HuH-7.5 (cell line): ENCODE measurements at regions not wholly inside any gene's neighbourhood (a gene's known extent, or its start where the extent isn't known, plus 50 kb on each side); places are given as distances from the start of the nearest gene placed in this dataset.
"Not testable (repeated sequence)": the region's sequence is repeated elsewhere in the genome, so short reads cannot be mapped to it uniquely, and the experiment has no call there.

ENCODE experiments used
- DNase-seq: peaks from one replicate; pipeline ENCODE4 v3.0.0; 2011; ENCODE audit warnings: low spot score

- not testable (repeated sequence) for DNase-seq
Measured at GRCh38 chr14:83298016-83298415, 1764.4 kb upstream of the SEL1L start.

DNA sequence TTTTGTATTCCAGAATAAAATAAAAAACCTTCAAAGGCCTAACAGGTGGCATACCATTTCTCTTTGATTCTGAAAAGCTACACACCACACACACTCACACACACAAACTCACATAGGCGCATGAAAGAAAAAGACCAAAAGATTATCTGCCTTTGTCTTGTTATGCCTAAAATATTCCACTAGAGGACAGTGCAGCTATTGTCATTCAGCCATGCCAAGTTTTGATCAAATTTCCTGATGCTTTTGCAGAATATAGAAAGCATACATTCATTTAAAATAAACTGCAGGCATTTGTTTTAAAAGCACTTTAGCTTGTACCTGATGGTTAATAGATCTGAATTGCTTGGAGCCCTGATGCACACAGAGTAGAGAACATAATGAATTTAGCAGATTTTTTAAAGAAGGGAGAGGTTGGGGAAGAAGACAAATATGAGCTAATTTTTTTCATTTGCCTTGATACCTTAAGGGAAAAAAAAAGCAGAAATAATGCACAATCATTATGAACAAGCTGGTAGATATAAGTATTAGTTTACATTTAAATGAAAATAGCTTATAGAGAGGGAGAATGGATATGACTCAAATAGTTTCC, 1766.9 kb upstream of the SEL1L start:
- DNase-seq: no peak

- no peak for DNase-seq
Measured at GRCh38 chr14:83301791-83302190, 1768.1 kb upstream of the SEL1L start.

- no peak for DNase-seq
Measured at GRCh38 chr14:83309211-83309610, 1775.6 kb upstream of the SEL1L start.

GRCh38 chr14:83309833-83310232, 1776.2 kb upstream of the SEL1L start:
- no peak for DNase-seq

DNA sequence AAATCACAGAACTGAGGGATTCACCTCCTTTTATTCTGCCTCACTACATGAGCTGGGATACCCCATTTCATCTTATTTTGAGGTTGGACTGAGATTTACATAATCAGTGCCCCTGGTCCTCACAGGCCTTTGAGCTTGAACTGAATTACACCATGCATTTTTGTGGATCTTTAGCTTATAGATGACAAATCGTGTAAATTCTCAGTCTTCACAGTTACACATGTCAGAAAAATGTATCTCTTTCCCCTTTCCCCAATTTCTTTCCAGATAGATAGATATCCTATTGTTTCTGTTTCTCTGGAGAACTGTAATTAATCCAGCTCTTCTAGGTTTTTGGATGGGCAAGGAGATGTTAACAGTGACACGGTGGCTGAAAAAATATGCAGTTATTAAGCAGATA, 1778.9 kb upstream of the SEL1L start:
- no peak for DNase-seq

GRCh38 chr14:83314764-83315163, 1781.1 kb upstream of the SEL1L start:
- no peak for DNase-seq

- DNase-seq: no peak
Measured at GRCh38 chr14:83316356-83316755, 1782.7 kb upstream of the SEL1L start.

DNA sequence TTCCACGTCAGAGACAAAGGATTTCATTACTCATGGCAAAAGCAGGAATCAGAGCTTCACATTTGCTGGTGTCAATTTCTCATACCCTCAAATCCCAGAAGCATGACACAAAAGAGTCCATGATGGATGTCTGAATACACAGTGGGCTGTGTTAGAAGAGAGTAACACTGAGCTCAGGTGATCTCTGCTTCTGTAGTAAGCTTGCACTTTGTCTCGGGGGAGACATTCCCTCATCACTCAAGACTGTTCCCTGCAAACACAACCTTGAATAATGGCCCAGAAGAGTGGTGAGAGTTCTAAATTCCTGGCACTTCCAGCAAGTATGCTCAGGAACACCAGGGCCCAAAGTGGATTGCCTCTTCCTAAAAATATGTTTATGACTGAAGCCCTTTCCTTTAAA, 1787.2 kb upstream of the SEL1L start:
- no peak for DNase-seq

- no peak for DNase-seq
Measured at GRCh38 chr14:83331513-83331912, 1797.9 kb upstream of the SEL1L start.

- DNase-seq: no peak
Measured at GRCh38 chr14:83342590-83342989, 1808.9 kb upstream of the SEL1L start.

DNA sequence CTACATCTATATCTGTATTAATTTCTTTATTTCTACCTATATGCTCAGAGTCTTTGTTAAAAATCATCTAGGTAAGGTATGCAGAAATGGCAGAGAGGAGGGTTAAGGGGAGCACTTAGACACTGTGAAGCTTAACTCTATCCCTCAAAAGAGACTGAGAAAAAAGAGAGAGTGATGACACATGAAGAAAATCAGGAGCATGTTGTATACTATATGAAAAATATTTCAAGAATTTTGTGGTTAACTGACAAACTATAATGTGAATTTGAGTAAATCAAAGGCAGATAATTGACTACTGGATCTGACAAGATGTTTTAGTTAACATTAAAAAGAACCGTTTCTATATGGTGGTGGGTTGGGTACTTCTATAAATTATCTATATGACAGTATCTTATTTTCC, 1814.2 kb upstream of the SEL1L start:
- DNase-seq: no peak

DNA sequence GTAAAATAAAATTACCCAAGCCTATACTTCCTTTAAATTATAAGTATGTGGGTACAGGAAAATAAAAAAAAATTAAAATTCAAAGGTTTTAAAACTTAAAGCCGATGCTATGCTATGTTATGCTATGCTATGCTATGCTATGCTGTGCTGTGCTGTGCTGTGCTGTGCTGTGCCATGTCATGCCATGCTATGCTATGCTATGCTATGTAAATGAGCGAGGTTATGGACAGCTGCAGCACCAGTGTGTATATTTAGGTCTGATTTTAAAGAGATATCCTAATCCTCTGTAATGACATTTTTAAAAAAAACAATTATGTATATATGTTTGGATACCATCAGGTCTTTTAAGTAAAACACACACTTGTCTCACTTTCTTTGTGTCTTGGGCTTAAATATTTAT, 1822.0 kb upstream of the SEL1L start:
- DNase-seq: no peak

DNA sequence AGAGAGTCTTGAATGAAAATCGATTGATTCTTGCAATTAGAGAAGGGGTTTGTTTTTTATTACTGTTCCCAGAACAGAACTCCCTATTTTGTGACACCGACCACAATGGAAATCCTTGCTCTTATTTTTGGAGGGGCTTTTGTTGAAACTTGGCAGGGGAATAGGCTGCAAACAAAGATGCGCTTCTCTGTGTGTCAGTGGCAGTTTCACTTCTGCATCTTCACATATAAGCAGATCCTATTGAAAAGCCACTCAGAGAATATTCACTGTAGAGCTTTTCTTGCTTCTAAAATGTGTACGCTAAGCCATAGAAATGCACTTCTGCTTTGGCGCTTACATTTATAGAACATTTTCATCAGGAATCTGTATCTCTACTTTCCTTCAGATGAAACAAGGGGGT, 1822.4 kb upstream of the SEL1L start:
- DNase-seq: no peak

DNA sequence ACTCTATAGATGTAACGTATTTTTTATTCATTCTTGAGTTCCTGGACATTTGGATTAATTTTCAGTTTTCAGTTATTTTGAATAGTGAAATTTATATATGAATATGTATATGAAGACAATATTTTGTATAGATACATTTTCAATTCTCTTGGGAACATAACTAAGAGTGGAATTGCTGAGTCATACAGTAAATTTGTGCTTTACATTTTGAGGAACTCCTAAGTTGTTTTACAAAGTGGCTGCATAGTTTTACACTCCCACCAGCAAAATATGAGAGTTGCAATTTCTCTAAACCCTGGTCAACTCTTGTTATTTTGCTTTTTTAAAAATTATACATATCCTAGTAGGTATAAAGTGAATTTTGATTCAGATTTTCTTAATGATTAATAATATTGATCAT, 1838.6 kb upstream of the SEL1L start:
- DNase-seq: no peak

- DNase-seq: no peak
Measured at GRCh38 chr14:83379436-83379835, 1845.8 kb upstream of the SEL1L start.

GRCh38 chr14:83384253-83384652, 1850.6 kb upstream of the SEL1L start:
- no peak for DNase-seq

GRCh38 chr14:83395321-83395720, 1861.7 kb upstream of the SEL1L start:
- DNase-seq: no peak

- no peak for DNase-seq
Measured at GRCh38 chr14:83416476-83416875, 1882.8 kb upstream of the SEL1L start.

DNA sequence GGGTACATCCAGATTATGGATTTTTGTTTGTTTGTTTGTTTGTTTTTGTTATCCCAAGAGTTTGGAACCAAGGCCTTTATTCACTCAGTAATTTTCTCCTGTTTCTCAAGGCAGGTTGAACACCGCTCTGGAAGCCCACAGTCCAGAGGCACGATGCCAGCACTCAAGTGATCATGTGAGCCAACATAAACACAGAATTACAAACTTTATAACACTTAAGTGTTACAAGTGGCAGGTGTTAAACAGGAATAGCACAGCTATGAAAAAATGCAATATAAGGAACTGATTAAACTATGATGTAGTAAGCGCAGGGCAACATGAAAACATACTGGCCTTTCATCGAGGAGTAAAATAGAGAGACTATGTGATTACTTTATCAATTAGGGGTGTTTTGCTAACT, 1885.8 kb upstream of the SEL1L start:
- DNase-seq: no peak

GRCh38 chr14:83421711-83422110, 1888.1 kb upstream of the SEL1L start:
- no peak for DNase-seq

- DNase-seq: no peak
Measured at GRCh38 chr14:83425138-83425537, 1891.5 kb upstream of the SEL1L start.

DNA sequence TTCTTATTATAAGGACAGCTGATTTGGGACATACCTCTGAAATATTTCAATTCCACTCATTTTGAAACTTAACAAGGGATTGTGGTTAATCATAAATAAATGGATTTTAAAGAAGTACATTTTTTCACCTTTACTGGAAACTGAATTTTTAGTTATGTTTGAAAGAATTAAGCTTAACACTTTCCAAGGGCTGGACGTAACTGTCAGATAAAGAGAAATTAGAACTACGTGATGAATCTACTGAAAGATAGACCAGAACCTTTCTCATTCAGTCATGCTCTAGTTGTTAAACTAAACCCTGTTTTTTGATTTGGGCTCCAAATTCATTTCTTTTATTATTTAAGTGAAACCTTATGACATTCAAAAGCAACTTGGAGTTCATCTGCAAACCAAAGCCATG, 1892.1 kb upstream of the SEL1L start:
- no peak for DNase-seq

DNA sequence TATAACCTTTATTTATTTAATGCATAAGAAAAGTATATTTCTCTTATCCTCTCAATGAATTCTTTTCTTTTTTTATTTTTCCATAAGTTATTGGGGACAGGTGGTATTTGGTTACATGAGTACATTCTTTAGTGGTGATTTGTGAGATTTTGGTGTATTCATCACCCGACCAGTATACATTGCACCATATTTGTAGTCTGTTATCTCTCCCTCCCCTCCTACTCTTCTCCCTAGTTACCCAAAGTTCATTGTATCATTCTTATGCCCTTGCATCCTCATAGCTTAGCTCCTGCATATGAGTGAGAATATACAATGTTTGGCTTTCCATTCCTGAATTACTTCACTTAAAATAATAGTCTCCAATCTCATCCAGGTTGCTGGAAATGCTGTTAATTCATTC, 1900.0 kb upstream of the SEL1L start:
- no peak for DNase-seq

- DNase-seq: no peak
Measured at GRCh38 chr14:83441801-83442200, 1908.1 kb upstream of the SEL1L start.
